NCI-H226 (cell line): ENCODE measurements at regions not wholly inside any gene's neighbourhood (a gene's known extent, or its start where the extent isn't known, plus 50 kb on each side); places are given as distances from the start of the nearest gene placed in this dataset.

ENCODE experiments used
- DNase-seq: peaks from one replicate; pipeline ENCODE4 v3.0.0-alpha.2; 2015

DNA sequence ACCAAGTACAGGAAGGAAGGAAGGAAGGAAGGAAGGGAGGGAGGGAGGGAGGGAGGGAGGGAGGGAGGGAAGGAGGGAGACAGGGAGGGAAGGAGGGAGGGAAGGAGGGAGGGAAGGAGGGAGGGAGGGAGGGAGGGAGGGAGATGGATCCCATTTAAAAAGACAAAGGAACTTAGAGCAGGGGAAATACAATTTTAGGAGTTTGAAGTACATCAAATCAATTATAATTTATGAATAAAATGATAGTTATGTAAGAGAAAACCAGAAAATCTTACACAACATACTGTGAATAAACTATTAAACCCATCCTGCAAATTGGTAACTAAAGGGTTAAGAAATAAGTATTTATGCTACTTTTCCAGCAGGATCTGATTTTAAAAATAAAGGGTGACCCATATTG, 475.9 kb downstream of the HDGFL1 start:
- no peak for DNase-seq

DNA sequence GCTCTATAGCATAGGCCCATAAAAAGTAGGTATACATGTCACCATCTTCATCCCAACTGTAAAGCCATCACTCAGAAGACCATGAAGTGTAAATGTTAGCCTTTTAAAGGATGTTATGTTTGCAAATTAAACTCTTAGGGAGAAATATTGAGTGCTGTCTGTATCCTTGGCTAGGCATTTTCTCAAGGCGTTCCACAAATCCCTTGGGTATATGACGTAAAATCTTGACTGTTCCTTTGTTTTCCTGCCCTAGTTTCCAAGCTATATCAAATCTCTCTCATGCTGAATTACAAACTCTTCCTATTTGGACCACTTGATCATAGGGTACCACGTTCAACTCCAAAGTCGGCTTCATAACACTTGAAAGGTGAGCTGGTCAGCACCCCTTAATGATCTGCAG, 486.2 kb downstream of the HDGFL1 start:
- DNase-seq: no peak

DNA sequence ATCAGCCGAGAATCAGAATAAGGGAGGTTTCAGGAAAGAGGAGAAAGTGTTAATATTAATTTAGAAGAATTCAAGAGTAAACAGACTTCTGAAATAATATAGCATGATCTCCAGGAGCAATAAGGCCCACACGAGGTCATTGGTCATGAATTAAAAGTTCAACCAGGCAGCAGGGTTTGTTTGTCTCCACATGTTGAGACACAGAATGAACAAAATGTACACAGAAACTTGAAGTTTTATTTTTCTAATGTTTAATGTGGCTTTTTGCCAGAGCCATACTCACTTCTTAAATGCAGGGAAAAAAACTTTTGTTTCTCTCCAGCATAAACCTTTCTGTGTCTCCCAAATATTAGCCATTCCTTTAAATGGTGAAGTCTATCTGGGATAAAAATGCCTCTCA, 504.5 kb downstream of the HDGFL1 start:
- DNase-seq: no peak

DNA sequence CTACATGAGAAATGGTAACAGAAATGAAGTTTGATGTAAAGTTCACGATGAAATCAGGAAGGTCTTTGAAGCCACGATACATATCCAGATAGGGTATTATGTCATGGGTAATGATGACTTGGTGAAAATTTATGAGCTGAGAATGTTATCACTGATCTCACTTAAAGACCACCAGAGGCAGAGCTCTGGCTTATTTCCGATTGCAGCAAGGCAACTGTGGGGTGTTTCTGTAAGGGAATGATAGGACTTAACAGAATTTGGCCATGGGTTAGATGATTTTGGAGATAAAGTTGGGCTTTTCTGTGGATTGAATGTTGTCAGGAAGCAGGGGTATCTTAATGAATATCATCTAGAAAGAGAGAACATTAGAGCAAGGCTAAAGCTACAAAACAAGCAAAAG, 508.4 kb downstream of the HDGFL1 start:
- no peak for DNase-seq

DNA sequence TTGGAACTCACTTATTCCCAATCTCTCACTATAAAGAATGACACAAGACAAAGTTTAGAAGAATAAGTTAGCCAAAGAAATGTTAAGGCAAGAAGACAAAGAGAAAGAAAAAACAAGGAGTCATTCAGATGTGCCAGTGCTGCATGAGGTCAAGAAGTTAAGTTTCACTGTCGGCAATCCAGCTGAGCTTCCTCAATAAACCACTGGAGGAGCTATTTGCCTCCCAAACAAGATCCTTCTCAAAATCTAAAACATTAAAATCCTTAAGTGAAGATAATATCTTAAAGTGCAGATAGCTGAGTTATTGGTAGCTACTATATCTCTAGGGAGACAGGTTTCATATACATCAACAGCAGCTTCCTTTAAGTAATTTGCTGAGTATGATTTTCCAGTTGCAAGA, 512.3 kb downstream of the HDGFL1 start:
- DNase-seq: no peak

DNA sequence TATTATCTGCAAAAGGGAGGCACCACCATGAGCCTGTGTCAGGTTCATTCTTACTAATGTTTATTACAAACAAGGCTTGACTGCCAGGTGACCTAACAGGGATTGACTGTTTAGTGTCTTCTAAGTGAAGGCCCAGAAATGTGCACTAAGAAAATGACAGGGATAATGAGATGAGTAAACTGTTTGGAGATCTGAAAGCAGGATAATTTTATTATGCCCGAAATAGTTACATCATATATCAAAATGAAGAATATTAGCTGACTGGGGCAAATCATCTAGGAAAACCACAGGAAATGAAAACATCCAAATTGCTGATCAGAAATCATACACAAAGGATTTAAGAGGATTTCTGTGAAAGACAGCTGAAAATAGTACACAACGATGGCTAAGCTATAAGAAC, 516.7 kb downstream of the HDGFL1 start:
- DNase-seq: no peak

DNA sequence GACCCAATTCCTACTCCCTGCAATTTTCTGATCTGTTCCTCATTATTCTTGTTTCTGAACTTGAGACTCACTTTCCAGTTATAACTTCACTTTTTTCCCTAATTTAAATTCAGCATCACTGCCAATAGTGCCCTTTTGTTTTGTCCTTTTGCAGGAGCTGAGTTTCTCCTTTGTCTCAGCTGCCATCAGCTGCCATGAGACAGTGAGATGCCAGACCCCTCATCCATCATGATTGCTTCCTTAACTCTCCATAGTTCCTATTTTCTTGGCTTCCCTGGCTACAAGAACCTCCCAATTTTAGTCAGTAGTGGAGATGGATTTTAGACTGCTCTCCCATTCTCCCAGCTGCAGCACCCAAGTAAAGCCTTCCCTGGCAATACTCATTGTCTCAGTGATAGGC, 518.1 kb downstream of the HDGFL1 start:
- no peak for DNase-seq

DNA sequence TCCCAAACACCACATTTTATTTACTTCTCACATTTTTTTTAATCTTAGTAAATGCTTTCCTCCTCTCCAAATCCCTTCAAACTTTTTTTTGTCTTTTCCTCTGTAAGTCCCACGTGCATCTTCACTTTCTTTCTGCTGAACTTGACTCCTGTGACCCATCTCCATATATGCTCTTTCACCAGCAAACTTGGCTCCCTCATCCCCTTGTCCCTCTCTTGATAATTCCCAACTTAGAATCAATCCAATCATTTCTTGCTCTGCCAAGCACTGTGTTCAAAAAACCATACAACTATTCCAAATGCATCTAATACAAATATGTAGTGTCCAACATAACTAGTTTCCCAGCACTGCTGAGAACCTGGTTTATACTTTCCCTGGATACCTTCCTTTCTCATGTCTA, 519.4 kb downstream of the HDGFL1 start:
- no peak for DNase-seq

DNA sequence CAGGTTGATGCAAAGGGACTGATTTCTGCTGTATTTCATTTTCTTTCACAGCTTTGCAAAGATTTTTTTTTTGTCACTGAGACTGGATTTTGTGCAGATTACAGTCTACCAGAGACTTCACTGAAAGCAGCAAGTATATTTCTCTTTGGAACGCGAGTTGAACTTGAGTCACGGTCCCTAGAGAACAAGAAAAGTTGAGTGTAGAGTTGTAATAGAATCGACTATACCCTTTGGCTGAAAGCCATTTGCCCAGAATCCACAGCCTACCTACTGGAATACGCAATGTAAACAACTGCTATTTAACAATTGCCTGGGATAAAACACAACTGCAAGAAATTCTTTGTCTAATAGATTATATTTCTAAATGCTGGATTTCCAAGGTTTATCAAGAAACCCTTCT, 520.6 kb downstream of the HDGFL1 start:
- no peak for DNase-seq

DNA sequence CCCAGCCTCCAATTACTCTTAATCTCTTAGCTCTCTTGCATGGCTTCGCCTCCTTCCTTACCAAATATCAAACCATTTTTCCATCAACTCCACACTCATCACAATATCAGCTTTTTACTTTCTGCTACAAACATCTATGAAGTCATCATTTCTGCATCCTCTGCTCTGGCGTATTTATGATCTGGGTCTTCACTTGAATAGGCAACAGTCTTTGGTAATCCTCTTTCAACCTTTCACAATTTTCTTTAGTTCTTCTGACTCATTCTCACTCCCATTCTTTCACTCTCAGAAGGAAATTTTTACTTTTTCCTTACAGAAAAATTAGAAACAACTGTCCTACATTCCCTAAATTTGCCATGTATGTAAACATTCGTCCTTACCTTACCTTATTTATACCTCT, 522.4 kb downstream of the HDGFL1 start:
- DNase-seq: no peak

DNA sequence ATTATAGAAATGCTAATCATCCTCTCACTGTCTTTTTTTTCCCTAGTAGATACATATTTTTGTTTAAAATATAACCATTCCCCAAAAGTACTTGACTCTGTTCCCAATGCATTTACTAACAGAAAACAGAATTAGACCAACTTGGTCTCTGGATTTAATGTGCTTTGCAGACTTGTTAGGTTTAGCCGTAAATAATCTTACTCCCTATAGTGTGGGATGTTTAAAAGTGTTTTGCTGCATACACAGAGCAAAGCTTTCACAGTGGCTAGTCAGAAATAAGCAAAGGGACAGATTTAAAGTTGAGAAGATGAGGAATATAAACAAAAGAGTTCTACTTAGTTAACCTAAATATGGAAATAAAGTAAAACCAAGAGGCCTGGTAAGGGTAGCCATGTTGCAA, 527.5 kb downstream of the HDGFL1 start:
- DNase-seq: no peak

DNA sequence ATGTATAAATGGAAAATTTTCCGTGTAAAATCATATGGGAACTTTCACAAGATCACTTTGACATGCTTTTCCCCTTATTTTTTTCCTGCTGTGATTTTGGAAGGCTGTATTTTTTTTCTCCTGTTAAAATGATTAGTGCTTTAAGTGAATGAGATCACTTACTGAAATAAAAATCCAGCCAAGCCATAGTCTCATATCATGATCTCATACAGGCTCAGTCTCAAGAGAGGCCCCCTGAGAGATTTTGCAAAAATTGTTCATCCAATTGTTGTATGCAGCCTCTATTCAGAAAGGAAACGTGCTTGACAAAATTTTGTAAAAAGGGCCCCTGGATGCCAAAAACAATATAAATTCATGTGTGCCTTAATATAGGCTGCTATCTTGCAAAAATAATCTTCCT, 528.2 kb downstream of the HDGFL1 start:
- no peak for DNase-seq

DNA sequence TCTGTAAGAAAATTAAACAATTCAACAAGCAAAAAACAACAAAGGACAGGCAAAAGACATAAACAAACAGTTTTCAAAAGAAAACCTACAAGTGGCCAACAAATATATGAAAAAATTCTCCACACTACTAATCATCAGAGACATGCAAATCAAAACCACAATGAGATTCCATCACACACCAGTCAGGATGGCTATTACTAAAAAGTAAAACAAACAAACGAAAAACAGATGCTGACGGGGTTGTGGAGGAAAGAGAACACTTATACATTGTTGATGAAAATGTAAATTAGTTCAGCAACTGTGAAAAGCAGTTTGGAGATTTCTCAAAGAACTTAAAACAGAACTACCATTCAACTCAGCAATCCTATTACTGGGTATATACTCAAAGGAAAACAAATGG, 537.6 kb downstream of the HDGFL1 start:
- no peak for DNase-seq

DNA sequence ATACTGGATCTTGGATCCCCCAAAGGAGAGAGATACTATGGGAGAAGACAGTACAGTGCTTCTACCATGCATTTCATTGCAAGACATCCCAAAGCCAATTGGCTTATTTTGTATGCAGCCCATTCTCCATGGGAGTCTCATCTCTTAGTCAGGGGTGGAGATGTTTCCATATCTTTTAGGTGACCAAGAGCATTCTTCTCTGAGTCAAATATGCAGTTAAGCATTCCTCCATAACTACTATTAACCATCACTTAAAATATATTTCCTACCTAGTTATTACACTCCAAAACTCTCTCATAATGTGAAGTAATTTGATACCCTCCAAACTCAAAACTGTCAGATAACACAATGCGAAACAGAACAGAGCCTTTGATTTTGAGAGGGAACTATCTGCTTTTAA, 542.6 kb downstream of the HDGFL1 start:
- DNase-seq: no peak

DNA sequence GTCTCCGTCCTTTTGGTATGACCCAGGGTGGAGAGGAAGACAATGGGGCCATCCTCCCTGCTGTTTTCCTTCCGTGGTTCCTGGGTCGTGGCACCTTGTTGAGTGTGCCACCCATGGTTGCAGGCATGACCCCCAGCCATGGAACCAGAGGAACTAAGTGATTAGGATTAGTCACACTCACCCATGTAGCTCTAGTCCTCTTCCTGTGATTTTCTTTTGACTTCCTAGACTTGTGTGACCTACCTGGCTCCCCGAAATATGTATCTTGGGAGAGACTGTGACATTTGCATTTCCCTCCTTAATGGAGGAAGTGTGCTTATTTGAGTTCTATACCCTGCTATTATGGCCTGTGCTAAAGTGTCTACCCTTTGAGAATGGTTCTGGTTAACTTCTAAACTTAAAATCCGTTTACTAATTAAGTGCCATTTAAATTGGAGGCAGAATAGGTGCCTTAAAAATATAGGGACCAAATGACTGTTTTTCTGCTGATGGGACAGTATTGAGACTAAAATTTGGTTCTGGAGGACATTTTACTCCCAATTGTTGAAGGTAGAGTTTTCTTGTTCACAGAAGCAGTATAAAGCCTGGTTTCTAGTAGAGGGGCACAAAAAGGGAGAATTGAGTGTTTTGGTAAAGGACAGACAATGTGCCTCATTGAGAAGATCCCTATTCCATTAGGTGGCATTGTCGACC, 545.6 kb downstream of the HDGFL1 start:
- DNase-seq: no peak

DNA sequence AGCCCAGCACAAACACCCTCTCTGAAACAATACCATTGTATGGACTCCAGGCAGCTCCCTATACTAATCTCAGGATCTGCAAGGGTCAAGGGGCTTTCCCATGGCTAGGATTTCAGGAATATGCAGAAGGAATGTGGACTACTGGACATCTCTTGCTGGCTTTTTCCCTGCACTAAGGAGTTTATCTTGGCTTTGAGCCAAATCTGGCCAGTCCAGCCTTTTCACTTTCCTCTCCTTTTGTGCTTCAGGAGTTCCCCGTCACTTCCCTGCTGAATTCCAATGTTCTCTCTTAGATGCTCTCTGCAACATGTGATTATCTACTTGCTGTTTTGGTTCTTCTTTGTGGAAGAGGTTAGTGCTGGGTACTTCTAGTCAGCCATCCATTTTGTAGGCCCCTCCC, 568.2 kb downstream of the HDGFL1 start:
- DNase-seq: peak; percentile 2

DNA sequence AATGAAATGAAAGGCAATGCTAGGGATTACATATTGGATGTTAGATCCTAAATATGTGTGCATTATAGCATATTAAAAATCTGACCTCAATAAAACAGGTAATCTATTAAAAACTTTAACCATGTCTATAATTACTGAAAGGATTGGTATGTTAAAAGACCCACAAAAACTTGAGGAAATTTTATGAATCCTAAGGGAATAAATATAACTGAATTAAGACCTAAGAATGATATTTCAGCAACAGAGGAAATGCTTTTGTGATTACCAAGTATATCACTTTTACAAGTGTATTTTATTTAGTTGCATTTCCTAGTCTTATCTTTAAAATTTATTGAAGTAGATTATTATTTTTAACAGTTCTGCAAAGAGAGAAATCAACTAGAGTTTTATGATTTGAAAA, 571.5 kb downstream of the HDGFL1 start:
- DNase-seq: no peak

DNA sequence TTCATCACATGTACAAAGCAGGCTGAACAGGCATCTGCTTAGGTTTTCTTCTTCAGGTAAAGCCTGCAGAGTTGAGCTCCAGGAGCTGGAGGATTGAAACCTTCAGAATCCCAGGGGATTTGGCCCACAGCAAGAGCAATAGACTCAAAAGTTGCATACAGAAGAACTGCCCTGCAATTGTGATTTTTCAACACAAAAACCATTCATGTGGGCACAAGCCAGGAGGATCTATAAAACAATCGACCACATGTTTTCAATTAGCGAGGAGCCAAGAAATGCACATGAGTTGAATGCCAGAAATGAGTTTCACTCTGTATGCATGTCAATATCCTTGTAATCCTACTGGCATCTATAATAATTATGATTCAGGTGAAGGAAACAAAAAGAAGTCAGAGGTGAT, 576.4 kb downstream of the HDGFL1 start:
- DNase-seq: no peak

DNA sequence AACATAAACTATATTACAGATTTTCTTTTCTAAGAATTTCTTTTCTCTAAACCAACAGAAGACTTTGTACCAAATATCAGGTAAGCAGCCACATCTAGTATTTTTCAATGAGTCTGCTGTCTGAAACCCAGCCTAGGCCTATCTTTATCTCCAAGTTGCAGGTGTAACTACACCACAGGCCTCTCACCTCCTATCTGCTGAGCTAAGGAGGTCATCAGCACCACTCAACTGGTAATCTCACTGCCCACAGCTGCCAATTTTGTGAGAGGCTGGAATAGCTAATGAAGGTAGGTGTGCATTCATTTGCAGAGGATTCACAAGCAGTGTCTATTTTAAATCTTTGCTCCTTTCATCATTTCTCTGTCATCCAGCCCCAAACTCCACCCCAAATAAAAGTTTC, 584.8 kb downstream of the HDGFL1 start:
- DNase-seq: no peak

DNA sequence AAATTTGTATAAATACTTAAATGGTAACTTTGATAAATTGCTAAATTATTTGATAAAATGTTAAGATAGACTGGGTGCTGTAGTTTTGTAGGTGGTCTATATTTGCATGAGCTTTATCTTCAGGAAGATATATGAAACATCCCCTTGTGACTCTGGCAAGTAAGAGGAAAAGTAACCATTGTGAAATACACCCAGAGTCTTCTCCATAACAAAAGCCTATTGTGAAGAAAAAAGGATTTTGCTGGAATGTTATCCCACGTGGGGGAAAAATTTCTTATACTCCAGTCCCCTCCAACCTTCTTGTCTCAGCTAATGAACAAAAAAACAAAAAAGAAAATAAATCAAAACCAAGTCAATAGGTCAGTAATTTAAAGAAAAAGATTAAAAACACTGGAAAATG, 600.7 kb downstream of the HDGFL1 start:
- no peak for DNase-seq

DNA sequence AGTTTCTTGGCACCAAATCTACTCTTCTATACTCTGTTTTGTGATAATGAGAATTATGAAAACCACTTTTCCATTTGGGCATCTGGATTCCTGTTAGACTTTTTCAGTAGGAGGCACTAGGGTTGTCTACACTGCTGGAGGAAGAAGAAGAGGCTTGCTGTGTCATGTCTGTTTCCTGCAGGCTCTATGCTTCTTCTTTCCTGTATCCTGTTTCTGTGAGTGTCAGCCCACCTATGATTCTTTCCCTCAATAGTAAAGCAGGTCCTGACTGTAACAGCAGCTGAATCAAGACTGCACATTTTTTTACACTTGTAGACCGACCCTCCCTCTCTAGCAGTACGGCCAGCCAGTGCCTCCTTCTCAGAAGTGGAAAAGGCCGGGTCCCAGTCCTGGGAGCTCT, 603.9 kb downstream of the HDGFL1 start:
- no peak for DNase-seq

DNA sequence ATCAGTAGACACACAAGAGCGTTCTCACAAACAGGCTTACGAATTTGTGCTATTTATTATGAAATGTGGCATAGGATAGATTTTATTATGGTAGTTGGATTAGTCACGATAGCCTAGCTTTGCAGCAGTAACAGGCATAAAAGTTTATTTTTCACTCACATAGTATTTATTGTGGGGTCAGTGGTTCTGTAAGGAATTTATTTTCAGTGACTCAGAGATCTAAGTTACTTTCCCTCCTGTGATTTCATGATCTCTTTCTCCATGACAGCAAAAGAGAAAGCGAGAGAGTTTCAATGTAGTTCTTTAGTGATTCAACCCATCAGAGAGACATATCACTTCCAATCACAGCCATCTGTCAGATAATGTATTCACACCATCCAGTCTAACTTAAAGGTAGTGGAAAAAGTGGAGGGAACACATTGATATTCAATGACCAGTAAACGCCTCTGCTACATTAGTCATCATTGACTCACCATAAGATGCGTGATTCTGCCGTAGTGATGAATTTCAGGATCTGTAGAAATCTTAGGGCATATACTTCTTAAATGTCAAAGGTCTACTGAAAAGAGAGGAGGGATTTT, 605.5 kb downstream of the HDGFL1 start:
- DNase-seq: peak; percentile 3

DNA sequence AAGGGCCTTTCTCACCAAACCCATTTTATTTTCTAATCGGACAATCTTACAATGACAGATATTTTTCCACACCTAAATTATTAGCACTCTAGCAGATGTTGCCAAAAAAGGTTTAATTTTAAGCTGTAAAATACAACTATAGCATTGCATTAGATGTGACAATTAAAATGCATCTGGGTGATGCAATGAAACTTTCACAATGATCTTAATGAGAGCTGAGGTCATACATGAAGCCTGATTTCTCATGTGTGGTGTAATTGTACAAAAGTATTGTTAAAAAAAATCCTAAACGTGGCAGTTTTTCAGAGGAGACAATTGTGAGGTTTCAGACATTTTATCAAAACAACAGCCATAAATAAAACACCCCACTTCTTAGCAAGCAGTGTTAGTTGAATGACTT, 606.0 kb downstream of the HDGFL1 start:
- no peak for DNase-seq

DNA sequence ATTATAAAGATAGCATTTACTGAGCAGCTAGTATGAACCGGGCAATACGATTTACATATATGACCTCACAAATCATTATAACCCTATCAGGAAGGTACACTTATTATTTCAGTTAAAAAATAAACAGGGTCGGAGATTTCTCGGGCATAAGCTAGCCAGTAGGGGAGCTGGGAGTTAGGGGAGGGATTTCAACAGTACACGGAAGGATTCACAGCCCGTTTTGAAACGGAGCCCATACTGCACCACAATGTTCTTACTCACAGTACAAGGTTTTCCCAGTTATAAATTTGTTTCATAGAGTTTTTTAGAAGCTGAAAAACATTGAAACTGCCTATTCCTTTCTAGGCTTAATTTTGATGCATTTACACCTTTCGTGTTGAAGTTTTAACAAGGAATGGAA, 607.1 kb downstream of the HDGFL1 start:
- no peak for DNase-seq

DNA sequence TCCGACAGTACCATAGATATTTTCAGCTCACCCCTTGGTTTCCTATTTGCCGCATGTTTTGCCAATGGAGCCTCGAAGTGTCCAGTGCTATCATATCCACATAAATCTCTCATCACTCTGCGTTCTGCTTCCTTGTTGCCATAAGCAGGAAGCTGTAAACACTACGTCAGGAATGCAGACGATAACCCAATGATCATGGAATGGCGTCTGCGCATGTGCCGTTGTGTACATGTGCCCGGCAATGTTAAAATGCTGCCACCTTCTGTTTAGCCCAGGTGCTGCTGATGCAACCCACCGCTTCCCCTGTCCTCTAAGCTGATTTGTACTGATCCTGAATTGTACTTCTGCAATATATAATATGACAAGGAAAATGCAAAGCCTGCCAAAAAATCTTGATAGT, 607.5 kb downstream of the HDGFL1 start:
- DNase-seq: no peak
